ENCODE measurements at regions not wholly inside any gene's neighbourhood (a gene's known extent, or its start where the extent isn't known, plus 50 kb on each side); places are given as distances from the start of the nearest gene placed in this dataset.

GRCh38 chr7:124992851-124993562, 63.4 kb upstream of the POT1 start:
- no peak for TF ChIP-seq CTCF (IDR thresholded peaks at IDR 0.05; ENCODE audit: low read depth, low read length)
- DNase-seq (ENCODE audit: low read depth in 2 of 2), result peak; percentile 90 to 91
- H3K4me3 ChIP-seq (replicated peaks in 1 of 2; ENCODE audit: low read depth in 2 of 2, low read length in 2 of 2), result peak overlapping the region; percentile 37 to 44

GRCh38 chr7:124989911-124990310, 60.3 kb upstream of the POT1 start:
- no peak overlapping the region for H3K4me3 ChIP-seq (replicated peaks in 1 of 2; ENCODE audit: low read depth in 2 of 2, low read length in 2 of 2)
- no peak for TF ChIP-seq CTCF (IDR thresholded peaks at IDR 0.05; ENCODE audit: low read depth, low read length)
- peak; percentile 32 to 56 for DNase-seq (ENCODE audit: low read depth in 2 of 2)

Data from cardiac fibroblast (primary cell).